EL (cell line): ENCODE measurements at regions not wholly inside any gene's neighbourhood (a gene's known extent, or its start where the extent isn't known, plus 50 kb on each side); places are given as distances from the start of the nearest gene placed in this dataset.

ENCODE experiments used
- DNase-seq: peaks from one replicate; pipeline ENCODE4 v3.0.0-alpha.2; 2016

- DNase-seq = no peak
Measured at GRCh38 chr5:29896646-29897045, 1296.8 kb upstream of the CDH6 start.

GRCh38 chr5:29894668-29895067 lies 1298.8 kb upstream of the CDH6 start:
- DNase-seq = no peak

DNA sequence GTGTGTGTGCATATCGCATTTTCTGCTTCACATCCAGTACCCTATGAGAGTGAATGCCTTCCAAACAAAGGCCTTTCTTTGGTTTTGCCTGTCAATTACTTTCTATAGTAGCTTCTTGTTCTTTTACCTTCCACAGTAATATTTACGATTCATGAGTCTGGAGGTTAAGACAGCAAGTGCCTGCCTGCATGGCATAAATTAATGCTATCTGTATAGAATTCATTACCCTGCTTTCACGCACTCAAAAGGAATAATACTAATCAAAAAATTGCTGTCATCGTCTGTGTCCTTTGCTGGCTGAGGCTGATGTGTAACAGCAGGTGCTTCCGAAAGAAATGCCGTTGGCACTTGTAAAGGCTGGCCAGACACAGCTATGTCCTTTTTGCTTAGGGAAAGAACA lies 1304.4 kb upstream of the CDH6 start:
- no peak for DNase-seq

DNA sequence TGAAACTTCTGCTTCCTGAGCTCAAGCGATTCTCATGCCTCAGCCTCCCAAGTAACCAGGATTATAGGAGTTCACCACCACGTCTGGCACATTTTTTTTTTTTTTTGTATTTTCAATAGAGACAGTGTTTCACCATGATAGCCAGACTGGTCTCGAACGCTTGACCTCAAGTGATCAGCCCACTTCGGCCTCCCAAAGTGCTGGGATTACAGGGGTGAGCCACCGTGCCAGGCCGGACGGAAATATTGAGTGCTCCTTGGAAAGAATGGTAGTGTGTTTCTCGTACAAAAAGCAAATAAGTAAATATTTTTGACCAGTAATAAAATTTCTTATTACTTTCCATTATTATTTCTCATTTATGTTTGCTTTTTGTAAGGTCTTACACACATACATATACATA lies 1307.9 kb upstream of the CDH6 start:
- no peak for DNase-seq

DNA sequence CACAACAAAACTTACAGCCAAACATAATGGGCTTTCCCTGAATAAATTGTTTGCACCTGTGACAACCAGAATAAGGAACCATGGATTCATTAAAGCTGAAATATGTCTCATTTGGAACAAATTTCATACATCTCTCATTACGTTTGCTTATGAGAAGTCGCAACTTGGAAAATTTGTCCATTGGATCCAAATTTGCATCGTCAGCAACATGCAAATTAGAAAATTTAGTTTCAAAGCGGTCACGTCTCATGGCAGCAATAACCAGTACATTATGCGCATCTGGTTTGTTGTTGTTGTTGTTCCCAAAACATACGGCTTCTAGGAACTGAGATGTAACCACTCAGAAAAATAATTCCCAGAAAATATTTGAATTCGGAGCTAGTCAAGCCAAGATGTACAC lies 1311.5 kb upstream of the CDH6 start:
- no peak for DNase-seq

- no peak for DNase-seq
Measured at GRCh38 chr5:29879401-29879800, 1314.1 kb upstream of the CDH6 start.

DNA sequence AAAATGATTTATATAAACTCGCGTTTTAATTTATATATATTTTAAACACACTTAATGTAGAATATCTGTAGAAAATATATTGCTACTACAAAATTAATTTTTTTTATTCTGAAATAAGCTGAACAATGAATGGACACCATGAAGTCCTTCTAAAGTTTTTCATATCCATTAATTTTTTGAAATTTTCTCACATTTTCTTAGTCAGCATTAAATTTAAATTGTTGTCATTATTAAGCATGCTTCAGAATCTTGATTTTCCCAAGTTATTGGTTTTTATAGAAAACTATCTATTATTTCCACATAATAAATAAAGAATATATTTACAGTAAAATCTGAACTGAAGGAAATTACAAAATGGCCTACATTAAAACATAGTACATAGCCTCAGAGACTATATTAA lies 1314.9 kb upstream of the CDH6 start:
- no peak for DNase-seq

GRCh38 chr5:29867155-29867554 lies 1326.3 kb upstream of the CDH6 start:
- DNase-seq = no peak

- DNase-seq = no peak
Measured at GRCh38 chr5:29853711-29854220, 1339.7 kb upstream of the CDH6 start.

DNA sequence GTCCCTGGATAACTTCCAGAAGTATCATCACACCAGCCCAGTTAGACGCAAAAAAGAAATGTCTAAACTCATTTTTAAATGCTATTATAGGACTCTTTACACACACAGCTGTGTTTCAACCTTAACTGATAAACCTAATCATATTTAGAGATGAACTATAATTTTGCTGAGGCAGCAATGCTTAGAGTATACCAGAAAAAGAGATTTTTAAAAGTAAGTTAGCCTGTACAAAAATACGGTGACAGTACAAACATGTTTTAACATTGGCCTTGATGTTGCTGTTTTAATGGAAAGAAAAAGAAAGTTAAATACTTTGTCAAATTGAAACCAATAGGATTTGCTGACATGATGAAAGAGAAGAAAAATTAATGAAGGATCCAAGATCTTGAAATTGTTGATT lies 1341.2 kb upstream of the CDH6 start:
- no peak for DNase-seq

DNA sequence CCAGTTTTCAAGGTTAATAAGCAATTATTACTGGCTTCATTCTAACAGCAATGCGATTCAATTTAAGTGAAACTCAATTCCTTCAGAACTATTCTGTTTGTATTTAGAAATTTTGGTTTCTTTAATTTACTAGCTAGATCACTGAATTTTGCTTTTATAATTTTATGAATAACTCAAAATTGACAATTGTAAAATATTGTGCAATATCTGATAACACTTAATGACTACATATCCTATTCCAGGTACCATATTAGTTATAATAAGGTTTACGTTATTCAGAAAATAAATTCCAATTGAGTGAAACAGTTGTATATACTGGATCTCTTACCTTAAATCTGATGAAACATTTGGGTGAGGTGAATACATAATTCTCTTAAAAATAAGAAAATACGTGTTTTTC lies 1348.3 kb upstream of the CDH6 start:
- DNase-seq = no peak

DNA sequence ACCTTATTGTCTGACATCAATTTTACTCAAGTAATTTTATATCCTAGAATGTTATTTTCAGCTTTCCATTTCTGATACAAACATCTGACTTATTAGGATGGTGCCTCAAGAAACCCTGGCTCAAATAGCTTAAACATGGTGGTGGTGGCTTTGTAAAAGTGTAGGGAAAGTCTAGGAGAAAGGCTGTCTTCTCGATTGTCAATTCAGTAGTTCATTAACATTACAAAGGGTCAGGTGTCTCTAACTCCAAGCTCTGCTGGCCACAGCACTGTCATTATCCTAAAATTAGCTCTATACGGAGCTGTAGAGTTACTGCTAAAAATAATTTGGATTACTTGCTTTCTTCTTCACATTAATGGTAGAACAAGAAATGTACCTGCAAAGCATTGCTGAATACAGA lies 1360.1 kb upstream of the CDH6 start:
- no peak for DNase-seq

DNA sequence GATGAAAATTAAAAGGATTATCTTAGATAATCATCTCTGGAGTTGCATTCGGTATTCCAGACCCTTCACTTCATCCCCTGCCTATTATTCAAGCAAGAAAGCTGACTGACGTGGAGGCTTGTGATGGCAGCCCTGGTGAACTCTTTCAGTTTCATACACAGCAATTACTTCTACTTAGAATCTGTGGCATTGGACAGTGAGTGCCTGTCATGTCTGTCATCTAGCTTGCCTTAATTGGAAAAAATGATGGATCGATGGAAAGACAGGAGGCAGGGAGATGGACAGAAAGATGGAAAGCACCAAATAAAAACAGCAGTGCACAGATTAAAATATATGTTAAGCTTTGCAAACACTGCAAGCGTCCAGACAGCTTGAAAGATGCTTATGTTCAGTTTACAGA lies 1371.0 kb upstream of the CDH6 start:
- DNase-seq = no peak

GRCh38 chr5:29811914-29812679 lies 1381.4 kb upstream of the CDH6 start:
- DNase-seq = no peak

- no peak for DNase-seq
Measured at GRCh38 chr5:29805804-29806203, 1387.7 kb upstream of the CDH6 start.

DNA sequence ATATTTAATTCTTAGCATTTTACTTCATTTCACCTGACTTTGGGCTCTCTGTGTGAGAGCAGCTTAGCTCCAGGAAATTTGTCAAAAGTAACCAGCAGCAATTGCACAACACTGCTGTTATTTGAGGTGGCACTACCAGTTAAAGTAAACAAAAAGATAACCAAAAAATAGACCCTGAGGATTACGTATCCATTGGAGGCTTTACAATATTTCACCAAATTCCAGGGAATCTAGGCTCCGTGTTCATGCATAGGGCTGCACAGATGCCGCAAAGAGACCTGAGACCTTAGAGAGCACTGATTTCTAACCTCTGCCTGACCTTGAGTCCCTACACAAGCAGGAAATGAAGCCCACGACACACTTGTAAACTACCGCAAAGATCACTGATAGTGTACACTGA lies 1392.7 kb upstream of the CDH6 start:
- DNase-seq = no peak

GRCh38 chr5:29796013-29796412 lies 1397.5 kb upstream of the CDH6 start:
- DNase-seq = no peak

GRCh38 chr5:29795096-29795652 lies 1398.3 kb upstream of the CDH6 start:
- DNase-seq = no peak

- DNase-seq = no peak
Measured at GRCh38 chr5:29794141-29794787, 1399.2 kb upstream of the CDH6 start.

GRCh38 chr5:29790281-29790680 lies 1403.2 kb upstream of the CDH6 start:
- DNase-seq = no peak

DNA sequence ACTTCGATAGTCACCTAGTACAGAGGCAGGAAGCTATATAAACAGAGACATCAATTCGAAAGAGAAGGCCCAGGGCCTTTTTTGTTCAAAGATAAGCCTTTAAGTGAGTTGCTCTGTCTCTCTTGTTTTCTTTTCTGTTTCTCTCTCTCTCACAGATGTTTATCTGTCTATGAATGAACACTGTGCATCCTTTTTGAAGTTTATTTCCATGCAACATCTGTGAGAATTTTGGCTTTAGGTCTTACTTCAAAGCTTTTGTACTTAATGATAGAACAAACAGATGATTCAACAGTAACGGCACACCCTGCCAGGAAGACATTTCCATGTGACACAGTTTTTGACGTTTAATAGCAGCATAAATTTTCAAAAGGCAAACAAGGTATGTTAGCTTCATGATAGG lies 1413.1 kb upstream of the CDH6 start:
- no peak for DNase-seq

GRCh38 chr5:29779141-29779540 lies 1414.3 kb upstream of the CDH6 start:
- DNase-seq = no peak

DNA sequence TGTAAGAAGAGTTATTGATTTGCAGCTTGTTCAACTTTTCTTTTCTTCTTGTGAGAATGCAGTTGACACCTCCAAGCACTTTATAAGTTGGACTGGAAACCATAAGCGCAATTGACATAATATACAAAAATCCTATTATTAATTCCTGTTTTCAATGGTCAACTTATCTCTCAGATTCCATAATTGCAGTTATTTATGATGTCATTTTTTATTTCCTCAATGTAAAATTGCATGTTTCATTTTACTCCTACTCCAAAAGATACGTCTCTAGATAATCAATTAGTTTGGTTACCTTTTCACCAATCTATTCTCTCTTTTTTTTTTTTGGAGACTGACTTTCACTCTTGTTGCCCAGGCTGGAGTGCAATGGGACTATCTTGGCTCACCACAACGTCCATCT lies 1416.1 kb upstream of the CDH6 start:
- DNase-seq = no peak

GRCh38 chr5:29770936-29771335 lies 1422.5 kb upstream of the CDH6 start:
- DNase-seq = no peak
